OCI-LY1 (cell line): ENCODE measurements at regions not wholly inside any gene's neighbourhood (a gene's known extent, or its start where the extent isn't known, plus 50 kb on each side); places are given as distances from the start of the nearest gene placed in this dataset.

Experiments
- H2AFZ ChIP-seq: fragments of 200-600 bp; sonication (generic), shearing (Covaris generic); 2 replicates; pipeline ENCODE4 v1.6.0; 2014; ENCODE audit warnings: antibody characterized with exemption, mild to moderate bottlenecking, low read length
- H3F3A ChIP-seq: fragments of 200-600 bp; sonication (generic), shearing (Covaris generic); 2 replicates; pipeline ENCODE4 v1.6.0; 2014; ENCODE audit warnings: mild to moderate bottlenecking, antibody characterized with exemption, low read length, moderate library complexity; ENCODE audit not compliant: insufficient read depth
- H3K27ac ChIP-seq: fragments of 200-600 bp; sonication (generic); 2 replicates; pipeline ENCODE4 v1.5.1; 2014; ENCODE audit warnings: low read length, mixed run types, mild to moderate bottlenecking, low read depth; ENCODE audit not compliant: poor library complexity, severe bottlenecking
- H3K27me3 ChIP-seq: fragments of 200-600 bp; sonication (generic); 2 replicates; pipeline ENCODE4 v1.6.0; 2014; ENCODE audit warnings: antibody characterized with exemption, mild to moderate bottlenecking, low read length, moderate library complexity; ENCODE audit not compliant: insufficient read depth
- H3K36me3 ChIP-seq: fragments of 200-600 bp; sonication (generic); 2 replicates; pipeline ENCODE4 v1.6.1; 2014; ENCODE audit warnings: mild to moderate bottlenecking, antibody characterized with exemption, low read length, moderate library complexity, mixed read lengths; ENCODE audit not compliant: insufficient read depth
- H3K4me1 ChIP-seq: fragments of 200-600 bp; sonication (generic); 2 replicates; pipeline ENCODE4 v1.5.1; 2014; ENCODE audit warnings: mild to moderate bottlenecking, low read length, moderate library complexity; ENCODE audit not compliant: insufficient read depth, severe bottlenecking
- H3K4me2 ChIP-seq: fragments of 200-600 bp; sonication (generic), shearing (Covaris generic); 2 replicates; pipeline ENCODE4 v1.6.1; 2014; ENCODE audit warnings: low read length
- H3K4me3 ChIP-seq: fragments of 200-600 bp; sonication (generic); 2 replicates; pipeline ENCODE4 v1.5.1; 2014; ENCODE audit warnings: low read length, low read depth, mild to moderate bottlenecking, mixed read lengths; ENCODE audit not compliant: poor library complexity, severe bottlenecking
- H3K79me2 ChIP-seq: fragments of 200-600 bp; shearing (Covaris generic); 2 replicates; pipeline ENCODE4 v1.6.1; 2016; ENCODE audit warnings: mixed run types, low read length, mixed read lengths; ENCODE audit not compliant: insufficient read depth
- H3K9ac ChIP-seq: fragments of 200-600 bp; sonication (generic), shearing (Covaris generic); 2 replicates; pipeline ENCODE4 v1.6.1; 2014; ENCODE audit warnings: mild to moderate bottlenecking, low read length, mixed read lengths
- H3K9me2 ChIP-seq: fragments of 200-600 bp; sonication (generic), shearing (Covaris generic); 2 replicates; pipeline ENCODE4 v1.6.1; 2014; ENCODE audit warnings: low read depth, mild to moderate bottlenecking, low read length, mixed read lengths
- H3K9me3 ChIP-seq: fragments of 200-600 bp; shearing (Covaris generic); 2 replicates; pipeline ENCODE4 v1.6.1; 2014; ENCODE audit warnings: low read length, mixed read lengths
- H4K20me1 ChIP-seq: fragments of 200-600 bp; sonication (generic), shearing (Covaris generic); 2 replicates; pipeline ENCODE4 v1.6.0; 2016; ENCODE audit warnings: mild to moderate bottlenecking, low read length; ENCODE audit not compliant: insufficient read depth
- CTCF ChIP-seq: fragments of 200-600 bp; sonication (generic), shearing (Covaris generic); IDR thresholded peaks from 2 replicates; pipeline ENCODE4 v1.5.1; 2017; ENCODE audit warnings: mild to moderate bottlenecking, antibody characterized with exemption, low read length, moderate library complexity, mixed read lengths
- EZH2 ChIP-seq: fragments of 200-600 bp; sonication (generic), shearing (Covaris generic); IDR thresholded peaks from 2 replicates; pipeline ENCODE4 v1.8.0; 2017; ENCODE audit warnings: borderline replicate concordance, mixed run types, mild to moderate bottlenecking, antibody characterized with exemption, low read length, moderate library complexity, mixed read lengths

GRCh38 chr19:31126236-31126635 is 223.0 kb downstream of the TSHZ3 start:
- no peaks in the 10 kb centered on the region for H3K9me3 ChIP-seq
- no peak overlapping the region for H3K9ac ChIP-seq
- H3K9me2 ChIP-seq = no peaks in the 10 kb centered on the region
- TF ChIP-seq CTCF (no peak), EZH2 (no peak)
- H3F3A ChIP-seq = no peaks in the 10 kb centered on the region
- H3K4me3 ChIP-seq = no peak overlapping the region
- H3K79me2 ChIP-seq = no peaks in the 10 kb centered on the region
- no peaks in the 10 kb centered on the region for H3K4me1 ChIP-seq
- H4K20me1 ChIP-seq = no peaks in the 10 kb centered on the region
- no peak overlapping the region for H3K4me2 ChIP-seq
- H3K27me3 ChIP-seq = no peaks in the 10 kb centered on the region
- no peaks in the 10 kb centered on the region for H3K36me3 ChIP-seq
- H2AFZ ChIP-seq = no peak overlapping the region
- H3K27ac ChIP-seq = no peak overlapping the region

- Histone ChIP-seq H3K4me2 (no peak overlapping the region), H3K9me2 (no peaks in the 10 kb centered on the region), H3K27ac (no peak overlapping the region), H3K36me3 (no peaks in the 10 kb centered on the region), H3K79me2 (no peaks in the 10 kb centered on the region), H2AFZ (no peak overlapping the region), H3K4me3 (no peak overlapping the region), H4K20me1 (no peaks in the 10 kb centered on the region), H3K4me1 (no peaks in the 10 kb centered on the region), H3K27me3 (no peaks in the 10 kb centered on the region), H3K9ac (no peak overlapping the region), H3F3A (no peaks in the 10 kb centered on the region), H3K9me3 (no peaks in the 10 kb centered on the region)
- TF ChIP-seq EZH2 = no peak
- no peak for TF ChIP-seq CTCF
Observed at GRCh38 chr19:31125071-31125470, 224.2 kb downstream of the TSHZ3 start.

GRCh38 chr19:31121501-31121900 is 227.7 kb downstream of the TSHZ3 start:
- Histone ChIP-seq H3K4me3 (no peak overlapping the region), H3K9me3 (no peaks in the 10 kb centered on the region), H3K36me3 (no peaks in the 10 kb centered on the region), H3K27ac (no peak overlapping the region), H2AFZ (no peak overlapping the region), H3F3A (no peaks in the 10 kb centered on the region), H4K20me1 (no peaks in the 10 kb centered on the region), H3K27me3 (no peaks in the 10 kb centered on the region), H3K79me2 (no peaks in the 10 kb centered on the region), H3K9me2 (no peaks in the 10 kb centered on the region), H3K9ac (no peak overlapping the region), H3K4me2 (no peak overlapping the region), H3K4me1 (no peaks in the 10 kb centered on the region)
- no peak for TF ChIP-seq EZH2
- TF ChIP-seq CTCF = no peak
